GM23338 (cell line): ENCODE measurements at regions not wholly inside any gene's neighbourhood (a gene's known extent, or its start where the extent isn't known, plus 50 kb on each side); places are given as distances from the start of the nearest gene placed in this dataset.

Source experiments
- ATAC-seq: fragments of 200-7000 bp; cut with Tn5 transposase; 3 replicates; pipeline ENCODE4 v1.9.1; 2020
- DNase-seq: peaks from one replicate; pipeline ENCODE4 v3.0.0-alpha.2; 2015; ENCODE audit warnings: low spot score
- H2AFZ ChIP-seq: fragments of 200-600 bp; sonication (generic); 2 replicates; pipeline ENCODE4 v1.8.0; 2016; ENCODE audit warnings: antibody characterized with exemption, mild to moderate bottlenecking, moderate library complexity
- H3F3A ChIP-seq: fragments of 200-600 bp; sonication (generic); replicated peaks from 2 replicates; pipeline ENCODE4 v1.8.0; 2017; ENCODE audit warnings: antibody characterized with exemption, mixed run types, low read depth
- H3K27ac ChIP-seq: fragments of 200-600 bp; sonication (generic); 2 replicates; pipeline ENCODE4 v1.6.1; 2016; ENCODE audit warnings: low read depth
- H3K27me3 ChIP-seq: fragments of 200-600 bp; sonication (generic); 2 replicates; pipeline ENCODE4 v1.8.0; 2016; ENCODE audit warnings: mild to moderate bottlenecking, mixed run types, moderate library complexity; ENCODE audit not compliant: insufficient read depth
- H3K36me3 ChIP-seq: fragments of 200-600 bp; sonication (generic); 2 replicates; pipeline ENCODE4 v1.8.0; 2016; ENCODE audit warnings: mild to moderate bottlenecking; ENCODE audit not compliant: insufficient read depth
- H3K4me1 ChIP-seq: fragments of 200-600 bp; sonication (generic); 2 replicates; pipeline ENCODE4 v1.8.0; 2016; ENCODE audit warnings: mild to moderate bottlenecking, moderate library complexity; ENCODE audit not compliant: insufficient read depth
- H3K4me2 ChIP-seq: fragments of 200-600 bp; sonication (generic); 2 replicates; pipeline ENCODE4 v1.7.1; 2017; ENCODE audit warnings: mixed run types
- H3K4me3 ChIP-seq: fragments of 200-600 bp; sonication (generic); 2 replicates; pipeline ENCODE4 v1.6.1; 2016; ENCODE audit warnings: mixed run types
- H3K79me2 ChIP-seq: fragments of 200-600 bp; sonication (generic); replicated peaks from 2 replicates; pipeline ENCODE4 v1.8.0; 2017; ENCODE audit warnings: mild to moderate bottlenecking; ENCODE audit not compliant: insufficient read depth
- H3K9me2 ChIP-seq: fragments of 200-600 bp; sonication (generic); 2 replicates; pipeline ENCODE4 v1.8.0; 2017; ENCODE audit not compliant: insufficient read depth
- H4K20me1 ChIP-seq: fragments of 200-600 bp; sonication (generic); replicated peaks from 2 replicates; pipeline ENCODE4 v1.8.0; 2017; ENCODE audit warnings: mild to moderate bottlenecking; ENCODE audit not compliant: insufficient read depth
- H3K27ac Mint-ChIP-seq: 2 replicates; pipeline ENCODE4 v1.8.0; 2020; ENCODE audit warnings: inconsistent platforms, mild to moderate bottlenecking, moderate library complexity, mixed read lengths
- H3K27me3 Mint-ChIP-seq: 3 replicates; pipeline ENCODE4 v1.8.0; 2022; ENCODE audit warnings: low read depth, mild to moderate bottlenecking, moderate library complexity, mixed read lengths, inconsistent platforms; ENCODE audit not compliant: insufficient read depth, poor library complexity
- H3K36me3 Mint-ChIP-seq: 3 replicates; pipeline ENCODE4 v1.8.0; 2021; ENCODE audit warnings: low read depth, mild to moderate bottlenecking, inconsistent platforms, moderate library complexity, mixed read lengths
- H3K4me1 Mint-ChIP-seq: 3 replicates; pipeline ENCODE4 v1.8.0; 2020; ENCODE audit warnings: mild to moderate bottlenecking, inconsistent platforms, mixed read lengths
- H3K4me3 Mint-ChIP-seq: 3 replicates; pipeline ENCODE4 v1.8.0; 2021; ENCODE audit warnings: moderate library complexity, mild to moderate bottlenecking, inconsistent platforms, mixed read lengths
- H3K9me3 Mint-ChIP-seq: 3 replicates; pipeline ENCODE4 v1.8.0; 2020; ENCODE audit warnings: moderate library complexity, mild to moderate bottlenecking, inconsistent platforms, mixed read lengths
- CREB1 ChIP-seq: fragments of 250-450 bp; sonication (Bioruptor Pico); IDR thresholded peaks from 2 replicates; pipeline ENCODE4 v1.5.0; 2020; ENCODE audit warnings: low read depth, mild to moderate bottlenecking, moderate library complexity
- EZH2 ChIP-seq: fragments of 200-600 bp; sonication (generic); IDR thresholded peaks from one replicate; pipeline ENCODE4 v1.8.0; 2017; ENCODE audit warnings: antibody characterized with exemption, mild to moderate bottlenecking, low read depth; ENCODE audit not compliant: unreplicated experiment
- JUNB ChIP-seq: IDR thresholded peaks from one replicate; pipeline ENCODE4 v1.6.1; 2016; ENCODE audit warnings: antibody characterized with exemption; ENCODE audit not compliant: unreplicated experiment
- NANOG ChIP-seq: IDR thresholded peaks from 2 replicates; pipeline ENCODE4 v1.6.1; 2016; ENCODE audit warnings: antibody characterized with exemption, borderline replicate concordance
- POLR2AphosphoS5 ChIP-seq: IDR thresholded peaks from 2 replicates; pipeline ENCODE4 v1.6.1; 2016; ENCODE audit warnings: antibody characterized with exemption, low read depth
- STAT1 ChIP-seq: IDR thresholded peaks from one replicate; pipeline ENCODE4 v1.6.1; 2016; ENCODE audit warnings: antibody characterized with exemption; ENCODE audit not compliant: unreplicated experiment
- ZNF331 ChIP-seq: fragments of 250-450 bp; sonication (Bioruptor Pico); IDR thresholded peaks from 2 replicates; pipeline ENCODE4 v1.5.0; 2020; ENCODE audit warnings: low read depth, mild to moderate bottlenecking, moderate library complexity
- TF ChIP-seq, protein P1 (sequence below), 2 experiments: fragments of 200-600 bp in 1 of 2; sonication (generic) in 1 of 2; conservative IDR thresholded peaks; 2 replicates each; pipeline versions ENCODE4 v1.5.1 to v1.6.1; 2016 to 2017; ENCODE audit warnings: antibody characterized with exemption in 2 of 2, low read depth in 2 of 2, mild to moderate bottlenecking in 2 of 2, moderate library complexity in 1 of 2
- TF ChIP-seq, protein P2 (sequence below): fragments of 250-450 bp; sonication (Bioruptor Pico); IDR thresholded peaks from 2 replicates; pipeline ENCODE4 v1.5.0; 2020; ENCODE audit warnings: mild to moderate bottlenecking, moderate library complexity

DNA sequence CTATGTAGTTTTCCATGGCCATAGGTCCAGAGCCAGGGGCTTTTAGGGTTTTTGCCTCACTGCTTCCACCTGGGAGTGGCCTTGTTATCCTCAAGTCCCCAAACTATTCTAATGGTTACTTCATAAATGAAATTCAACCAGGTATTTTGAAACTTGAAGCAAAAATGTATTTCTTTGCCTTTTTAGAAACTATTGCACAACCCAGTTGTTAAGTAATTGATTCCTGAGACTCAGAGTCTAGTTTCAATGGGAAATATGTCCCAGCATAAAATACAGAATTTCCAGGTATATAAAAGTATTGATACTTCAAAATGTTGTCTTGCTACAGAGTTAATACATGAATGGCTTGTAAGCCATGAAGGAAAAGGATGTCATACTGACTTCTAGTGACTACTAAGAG, 456.2 kb upstream of the DAB2 start:
- Mint-ChIP-seq H3K36me3 (no peaks in the 10 kb centered on the region), H3K27me3 (no peaks in the 10 kb centered on the region), H3K27ac (no peak overlapping the region), H3K9me3 (no peaks in the 10 kb centered on the region), H3K4me1 (no peaks in the 10 kb centered on the region), H3K4me3 (no peak overlapping the region)
- Histone ChIP-seq H3K4me1 (no peaks in the 10 kb centered on the region), H3K9me2 (peaks cover 5% of the 10 kb centered on the region; the same call in 1 of the 2 replicates), H3K4me2 (no peak overlapping the region), H2AFZ (no peak overlapping the region), H3K4me3 (no peak overlapping the region), H3K27me3 (no peaks in the 10 kb centered on the region), H3F3A (no peaks in the 10 kb centered on the region), H3K79me2 (no peaks in the 10 kb centered on the region), H3K27ac (no peak overlapping the region), H4K20me1 (no peaks in the 10 kb centered on the region), H3K36me3 (no peaks in the 10 kb centered on the region)
- DNase-seq (no peak), ATAC-seq (no peak)
- TF ChIP-seq POLR2AphosphoS5 (no peak), NANOG (no peak), CREB1 (no peak), STAT1 (no peak), JUNB (no peak), ZNF331 (no peak), EZH2 (no peak)
- TF ChIP-seq, protein P1, sequence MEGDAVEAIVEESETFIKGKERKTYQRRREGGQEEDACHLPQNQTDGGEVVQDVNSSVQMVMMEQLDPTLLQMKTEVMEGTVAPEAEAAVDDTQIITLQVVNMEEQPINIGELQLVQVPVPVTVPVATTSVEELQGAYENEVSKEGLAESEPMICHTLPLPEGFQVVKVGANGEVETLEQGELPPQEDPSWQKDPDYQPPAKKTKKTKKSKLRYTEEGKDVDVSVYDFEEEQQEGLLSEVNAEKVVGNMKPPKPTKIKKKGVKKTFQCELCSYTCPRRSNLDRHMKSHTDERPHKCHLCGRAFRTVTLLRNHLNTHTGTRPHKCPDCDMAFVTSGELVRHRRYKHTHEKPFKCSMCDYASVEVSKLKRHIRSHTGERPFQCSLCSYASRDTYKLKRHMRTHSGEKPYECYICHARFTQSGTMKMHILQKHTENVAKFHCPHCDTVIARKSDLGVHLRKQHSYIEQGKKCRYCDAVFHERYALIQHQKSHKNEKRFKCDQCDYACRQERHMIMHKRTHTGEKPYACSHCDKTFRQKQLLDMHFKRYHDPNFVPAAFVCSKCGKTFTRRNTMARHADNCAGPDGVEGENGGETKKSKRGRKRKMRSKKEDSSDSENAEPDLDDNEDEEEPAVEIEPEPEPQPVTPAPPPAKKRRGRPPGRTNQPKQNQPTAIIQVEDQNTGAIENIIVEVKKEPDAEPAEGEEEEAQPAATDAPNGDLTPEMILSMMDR (conservative IDR thresholded peaks at IDR 0.05; ENCODE audit: low read depth in 2 of 2): no peak
- TF ChIP-seq, protein P2, sequence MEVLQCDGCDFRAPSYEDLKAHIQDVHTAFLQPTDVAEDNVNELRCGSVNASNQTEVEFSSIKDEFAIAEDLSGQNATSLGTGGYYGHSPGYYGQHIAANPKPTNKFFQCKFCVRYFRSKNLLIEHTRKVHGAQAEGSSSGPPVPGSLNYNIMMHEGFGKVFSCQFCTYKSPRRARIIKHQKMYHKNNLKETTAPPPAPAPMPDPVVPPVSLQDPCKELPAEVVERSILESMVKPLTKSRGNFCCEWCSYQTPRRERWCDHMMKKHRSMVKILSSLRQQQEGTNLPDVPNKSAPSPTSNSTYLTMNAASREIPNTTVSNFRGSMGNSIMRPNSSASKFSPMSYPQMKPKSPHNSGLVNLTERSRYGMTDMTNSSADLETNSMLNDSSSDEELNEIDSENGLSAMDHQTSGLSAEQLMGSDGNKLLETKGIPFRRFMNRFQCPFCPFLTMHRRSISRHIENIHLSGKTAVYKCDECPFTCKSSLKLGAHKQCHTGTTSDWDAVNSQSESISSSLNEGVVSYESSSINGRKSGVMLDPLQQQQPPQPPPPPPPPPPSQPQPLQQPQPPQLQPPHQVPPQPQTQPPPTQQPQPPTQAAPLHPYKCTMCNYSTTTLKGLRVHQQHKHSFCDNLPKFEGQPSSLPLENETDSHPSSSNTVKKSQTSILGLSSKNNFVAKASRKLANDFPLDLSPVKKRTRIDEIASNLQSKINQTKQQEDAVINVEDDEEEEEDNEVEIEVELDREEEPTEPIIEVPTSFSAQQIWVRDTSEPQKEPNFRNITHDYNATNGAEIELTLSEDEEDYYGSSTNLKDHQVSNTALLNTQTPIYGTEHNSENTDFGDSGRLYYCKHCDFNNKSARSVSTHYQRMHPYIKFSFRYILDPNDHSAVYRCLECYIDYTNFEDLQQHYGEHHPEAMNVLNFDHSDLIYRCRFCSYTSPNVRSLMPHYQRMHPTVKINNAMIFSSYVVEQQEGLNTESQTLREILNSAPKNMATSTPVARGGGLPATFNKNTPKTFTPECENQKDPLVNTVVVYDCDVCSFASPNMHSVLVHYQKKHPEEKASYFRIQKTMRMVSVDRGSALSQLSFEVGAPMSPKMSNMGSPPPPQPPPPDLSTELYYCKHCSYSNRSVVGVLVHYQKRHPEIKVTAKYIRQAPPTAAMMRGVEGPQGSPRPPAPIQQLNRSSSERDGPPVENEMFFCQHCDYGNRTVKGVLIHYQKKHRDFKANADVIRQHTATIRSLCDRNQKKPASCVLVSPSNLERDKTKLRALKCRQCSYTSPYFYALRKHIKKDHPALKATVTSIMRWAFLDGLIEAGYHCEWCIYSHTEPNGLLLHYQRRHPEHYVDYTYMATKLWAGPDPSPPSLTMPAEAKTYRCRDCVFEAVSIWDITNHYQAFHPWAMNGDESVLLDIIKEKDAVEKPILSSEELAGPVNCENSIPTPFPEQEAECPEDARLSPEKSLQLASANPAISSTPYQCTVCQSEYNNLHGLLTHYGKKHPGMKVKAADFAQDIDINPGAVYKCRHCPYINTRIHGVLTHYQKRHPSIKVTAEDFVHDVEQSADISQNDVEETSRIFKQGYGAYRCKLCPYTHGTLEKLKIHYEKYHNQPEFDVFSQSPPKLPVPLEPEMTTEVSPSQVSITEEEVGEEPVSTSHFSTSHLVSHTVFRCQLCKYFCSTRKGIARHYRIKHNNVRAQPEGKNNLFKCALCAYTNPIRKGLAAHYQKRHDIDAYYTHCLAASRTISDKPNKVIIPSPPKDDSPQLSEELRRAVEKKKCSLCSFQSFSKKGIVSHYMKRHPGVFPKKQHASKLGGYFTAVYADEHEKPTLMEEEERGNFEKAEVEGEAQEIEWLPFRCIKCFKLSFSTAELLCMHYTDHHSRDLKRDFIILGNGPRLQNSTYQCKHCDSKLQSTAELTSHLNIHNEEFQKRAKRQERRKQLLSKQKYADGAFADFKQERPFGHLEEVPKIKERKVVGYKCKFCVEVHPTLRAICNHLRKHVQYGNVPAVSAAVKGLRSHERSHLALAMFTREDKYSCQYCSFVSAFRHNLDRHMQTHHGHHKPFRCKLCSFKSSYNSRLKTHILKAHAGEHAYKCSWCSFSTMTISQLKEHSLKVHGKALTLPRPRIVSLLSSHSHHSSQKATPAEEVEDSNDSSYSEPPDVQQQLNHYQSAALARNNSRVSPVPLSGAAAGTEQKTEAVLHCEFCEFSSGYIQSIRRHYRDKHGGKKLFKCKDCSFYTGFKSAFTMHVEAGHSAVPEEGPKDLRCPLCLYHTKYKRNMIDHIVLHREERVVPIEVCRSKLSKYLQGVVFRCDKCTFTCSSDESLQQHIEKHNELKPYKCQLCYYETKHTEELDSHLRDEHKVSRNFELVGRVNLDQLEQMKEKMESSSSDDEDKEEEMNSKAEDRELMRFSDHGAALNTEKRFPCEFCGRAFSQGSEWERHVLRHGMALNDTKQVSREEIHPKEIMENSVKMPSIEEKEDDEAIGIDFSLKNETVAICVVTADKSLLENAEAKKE (CRISPR knock-in tag): no peak
